GM19023 (cell line): ENCODE measurements at regions not wholly inside any gene's neighbourhood (a gene's known extent, or its start where the extent isn't known, plus 50 kb on each side); places are given as distances from the start of the nearest gene placed in this dataset.

Experiments
- ATAC-seq: cut with Tn5 transposase; IDR thresholded peaks from one replicate; pipeline ENCODE4 v1.9.1; 2021; ENCODE audit warnings: mild to moderate bottlenecking, moderate library complexity; ENCODE audit not compliant: unreplicated experiment

- ATAC-seq = no peak
These were observed 217.0 kb upstream of the TLE3 start for GRCh38 chr15:70314688-70315087.

GRCh38 chr15:70314018-70314354, 216.3 kb upstream of the TLE3 start:
- no peak for ATAC-seq

DNA sequence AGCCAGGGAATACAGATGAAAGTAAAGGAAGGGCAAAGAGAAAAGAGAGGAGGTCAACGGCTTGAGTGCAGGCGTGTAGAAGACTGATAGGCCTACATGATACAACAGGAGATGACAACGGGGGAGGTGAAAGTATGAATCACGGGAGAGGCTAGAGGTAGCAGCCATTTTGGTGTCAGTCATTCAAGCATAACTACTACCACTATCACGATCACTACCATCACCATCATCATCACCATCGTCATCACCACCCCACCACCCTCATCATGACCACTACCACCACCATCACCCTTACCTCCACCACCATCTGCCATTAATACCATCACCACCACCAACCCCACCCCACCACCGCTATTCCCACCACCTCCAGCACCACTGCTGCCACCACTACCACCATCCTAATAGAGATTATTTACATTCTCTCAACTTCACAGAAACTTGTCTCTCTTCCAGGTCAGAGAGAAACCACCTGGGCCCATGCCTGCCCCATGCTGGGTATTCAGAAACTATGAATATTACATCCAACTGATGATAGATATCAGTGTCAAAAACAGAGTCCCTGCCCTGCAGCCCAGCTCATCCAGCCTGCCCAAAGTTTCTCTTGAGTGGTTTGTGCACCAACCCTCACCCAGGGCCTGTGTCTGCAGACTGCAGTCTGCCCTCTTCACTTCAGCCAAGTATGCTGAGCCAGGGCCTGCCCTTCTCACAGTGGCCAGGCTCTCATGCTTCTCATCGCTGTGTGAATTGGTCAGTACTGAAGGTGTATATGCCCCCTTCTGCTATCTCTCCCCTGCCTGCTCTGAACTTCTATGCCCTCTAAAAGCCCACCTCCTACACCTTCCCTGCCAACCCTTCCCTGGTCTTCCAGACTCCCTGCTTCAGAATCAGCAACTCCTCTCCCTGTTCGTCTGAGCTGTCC, 215.6 kb upstream of the TLE3 start:
- ATAC-seq = no peak

DNA sequence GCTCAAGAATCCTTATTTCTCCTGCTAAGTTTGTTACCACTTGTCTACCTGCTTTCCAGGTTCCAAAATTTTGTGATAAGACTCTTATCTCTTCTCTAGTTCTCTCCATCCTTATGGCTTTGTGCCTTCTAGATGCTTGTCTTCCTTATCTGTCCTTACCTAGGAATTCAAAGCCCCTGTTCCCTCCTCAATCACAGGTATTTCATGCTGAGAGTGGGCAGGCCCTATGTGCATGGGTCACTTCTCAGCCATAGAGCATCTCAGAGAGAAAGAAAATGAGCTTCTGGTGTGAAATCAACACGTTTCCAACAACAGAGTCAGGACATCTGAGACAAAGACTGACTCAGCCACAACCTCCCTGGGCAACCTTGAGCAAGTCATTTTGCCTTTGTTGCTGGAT, 214.1 kb upstream of the TLE3 start:
- ATAC-seq = no peak

GRCh38 chr15:70309716-70310115, 212.0 kb upstream of the TLE3 start:
- ATAC-seq = no peak

DNA sequence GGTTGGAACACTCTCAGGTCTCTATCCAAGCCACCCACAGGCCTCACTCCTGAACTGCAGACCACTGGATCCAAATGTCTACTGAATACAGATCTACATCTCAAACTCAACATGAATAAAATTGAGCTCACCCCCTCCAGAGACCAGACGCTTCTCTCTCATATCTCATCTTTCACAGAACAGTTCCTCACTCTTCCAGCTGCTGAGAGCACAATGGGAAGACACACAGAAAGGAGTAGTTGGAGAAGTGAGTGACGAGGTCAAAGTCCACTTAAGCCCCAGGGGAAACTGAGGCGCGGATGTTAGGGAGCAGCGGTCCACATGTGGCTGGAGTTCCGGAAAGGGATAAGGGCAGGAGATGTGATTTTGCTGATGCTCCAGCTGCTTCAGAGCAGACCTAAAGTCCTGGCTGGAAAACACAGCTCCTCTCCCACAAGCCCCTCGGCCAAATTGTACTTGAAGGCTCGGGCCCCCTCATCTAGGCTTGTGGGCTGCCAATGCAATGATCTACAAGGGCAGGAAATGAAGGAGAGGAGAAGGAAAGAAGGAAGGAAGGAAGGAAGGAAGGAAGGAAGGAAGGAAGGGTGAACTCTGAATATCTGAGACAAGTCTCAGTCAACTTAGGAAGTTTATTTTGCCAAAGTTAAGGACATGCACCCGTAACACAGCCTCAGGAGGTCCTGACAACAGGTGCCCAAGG, 211.2 kb upstream of the TLE3 start:
- no peak for ATAC-seq

DNA sequence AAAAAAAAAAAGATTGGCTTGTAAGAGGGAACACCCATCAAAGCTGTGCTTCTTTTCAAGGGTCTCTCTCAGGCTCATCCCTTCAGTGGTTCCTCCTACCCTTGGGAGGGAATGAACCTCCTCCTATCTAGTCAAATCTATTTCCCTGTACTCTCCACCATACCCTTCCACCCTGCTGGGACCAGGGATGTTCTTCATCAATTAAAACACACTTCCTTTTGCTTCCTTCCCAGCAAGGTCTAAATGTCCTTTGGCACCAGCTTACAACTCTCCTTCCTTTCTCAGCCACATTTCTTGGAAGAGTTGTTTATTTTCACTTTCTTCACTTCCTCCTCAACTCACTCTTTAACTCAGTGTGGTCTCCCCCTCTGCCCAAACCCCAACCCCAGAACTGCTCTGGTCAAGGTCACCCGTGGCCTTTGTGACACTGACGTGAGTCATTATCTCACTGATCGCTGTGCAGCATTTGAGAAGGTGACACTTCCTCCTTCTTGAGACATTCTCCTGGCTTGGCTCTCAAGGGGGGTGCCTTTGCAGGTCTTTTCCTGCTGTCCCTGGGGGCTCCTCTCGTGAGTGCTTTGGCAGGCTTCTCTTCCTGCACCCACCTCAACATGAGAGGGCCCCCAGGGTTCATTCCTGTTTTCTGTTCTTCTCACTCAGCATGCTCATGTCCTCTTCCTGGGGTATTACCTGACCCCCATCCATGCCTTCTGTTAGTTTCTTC, 210.5 kb upstream of the TLE3 start:
- no peak for ATAC-seq

- ATAC-seq = no peak
These were observed 208.9 kb upstream of the TLE3 start for GRCh38 chr15:70306582-70306981.

DNA sequence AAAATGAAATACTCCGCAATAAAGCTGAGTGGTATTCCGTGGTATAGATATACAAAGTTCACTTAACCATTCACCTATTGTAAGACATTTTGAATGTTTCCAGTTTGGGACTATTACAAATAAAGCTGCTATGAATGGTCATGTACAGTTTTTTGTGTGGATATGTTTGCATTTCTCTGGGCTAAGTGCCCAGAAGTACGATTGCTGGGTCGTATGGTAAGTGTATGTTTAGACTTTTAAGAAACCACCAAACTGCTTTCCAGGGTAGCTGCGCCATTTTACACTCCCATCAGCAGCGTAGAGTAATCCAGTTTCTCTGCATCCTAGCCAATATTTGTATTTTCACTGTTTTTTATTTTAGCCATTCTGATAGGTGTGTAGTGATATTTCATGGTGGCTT, 208.4 kb upstream of the TLE3 start:
- no peak for ATAC-seq

GRCh38 chr15:70303981-70304380, 206.3 kb upstream of the TLE3 start:
- ATAC-seq = no peak

- no peak for ATAC-seq
These were observed 204.6 kb upstream of the TLE3 start for GRCh38 chr15:70302360-70302759.

DNA sequence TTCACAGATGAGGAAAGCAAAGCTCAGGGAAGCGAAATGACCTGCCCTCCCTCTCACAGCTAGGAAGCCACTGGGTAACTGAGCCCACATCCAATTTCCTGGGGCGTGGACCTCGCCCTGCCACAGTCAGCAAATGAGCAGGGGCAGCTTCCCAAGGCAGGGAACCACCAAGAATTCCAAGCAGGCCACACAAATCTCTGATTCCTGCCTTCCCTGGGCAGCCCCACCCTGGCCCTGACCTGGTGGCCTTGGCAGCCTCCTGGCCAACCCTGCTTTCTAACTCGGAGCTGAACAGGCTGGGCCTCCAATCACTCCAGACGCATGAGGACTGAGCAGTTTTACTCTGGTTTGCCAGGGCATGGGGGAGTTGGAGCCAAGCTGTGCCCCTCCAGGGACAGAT, 203.7 kb upstream of the TLE3 start:
- ATAC-seq = no peak

- peak; percentile 97 for ATAC-seq
These were observed 202.5 kb upstream of the TLE3 start for GRCh38 chr15:70299931-70300869.

- no peak for ATAC-seq
These were observed 199.8 kb upstream of the TLE3 start for GRCh38 chr15:70297465-70298058.

DNA sequence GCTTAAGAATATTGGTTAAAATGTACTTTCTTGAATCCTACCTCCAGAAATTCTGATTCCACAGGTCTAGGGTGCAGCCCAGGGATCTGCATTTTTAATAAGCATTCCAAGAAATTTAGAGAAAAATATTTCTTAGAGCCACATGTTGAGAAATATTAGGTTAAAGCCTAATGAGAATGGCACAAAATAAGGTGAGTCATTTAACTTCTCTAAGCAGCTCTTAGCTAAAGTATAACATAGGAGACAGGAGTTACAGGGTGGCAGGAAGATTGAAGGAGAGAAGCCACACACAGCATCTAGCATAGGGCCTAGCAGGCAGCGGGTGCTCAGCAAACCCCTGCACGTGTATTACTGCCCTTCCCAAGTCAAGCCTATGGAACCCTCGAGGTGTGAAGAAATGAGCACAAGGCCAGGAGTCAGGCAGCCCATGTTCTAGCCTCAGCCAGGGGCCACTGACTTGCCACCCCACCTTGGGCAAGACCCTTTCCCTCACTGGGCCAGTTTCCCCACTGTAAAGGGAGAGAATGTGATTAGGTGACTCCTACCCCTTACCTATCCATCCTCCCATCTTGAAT, 197.1 kb upstream of the TLE3 start:
- ATAC-seq = no peak

GRCh38 chr15:70293591-70294470, 196.1 kb upstream of the TLE3 start:
- no peak for ATAC-seq

GRCh38 chr15:70293138-70293537, 195.4 kb upstream of the TLE3 start:
- no peak for ATAC-seq

DNA sequence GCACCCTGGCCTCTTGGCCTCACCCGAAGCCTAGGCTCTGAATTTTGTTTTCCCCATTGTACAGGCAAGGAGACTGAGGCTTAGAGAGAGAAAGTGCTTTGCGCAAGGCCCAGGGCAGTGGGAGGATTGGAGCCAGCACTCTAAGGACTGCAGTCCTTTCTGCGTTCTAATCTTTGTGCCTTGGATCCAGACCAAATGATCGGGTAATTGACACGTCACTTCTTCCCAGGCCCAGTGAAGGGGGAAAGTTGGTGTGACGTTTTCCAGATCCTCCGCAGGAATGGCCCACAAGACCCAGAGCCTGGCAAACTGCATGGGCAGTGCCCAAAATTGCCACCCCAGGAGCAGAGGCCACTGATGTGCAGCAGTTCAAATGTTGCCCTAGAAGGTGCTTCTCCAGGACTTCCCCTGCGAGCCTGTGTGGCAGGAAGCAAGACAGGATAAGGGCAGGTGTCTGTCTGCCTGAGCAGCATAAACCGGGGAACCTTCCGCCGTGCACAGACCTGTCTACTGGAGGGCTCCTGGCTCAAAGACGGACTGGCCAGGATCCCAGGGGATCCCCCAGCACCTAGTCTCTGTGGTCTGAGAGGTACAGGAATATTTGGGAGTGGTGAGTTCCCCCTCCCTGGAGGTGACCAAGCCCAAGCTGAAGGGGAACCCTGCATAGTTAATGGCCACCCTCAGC, 194.5 kb upstream of the TLE3 start:
- ATAC-seq = no peak
